PC-3 (cell line): ENCODE measurements at regions not wholly inside any gene's neighbourhood (a gene's known extent, or its start where the extent isn't known, plus 50 kb on each side); places are given as distances from the start of the nearest gene placed in this dataset.

ENCODE experiments used
- EZH2 ChIP-seq: fragments of 300-600 bp; sonication (generic); IDR thresholded peaks from one replicate; pipeline ENCODE4 v1.6.1; 2017; ENCODE audit warnings: antibody characterized with exemption, mild to moderate bottlenecking, low read length; ENCODE audit not compliant: unreplicated experiment
- EZH2phosphoT487 ChIP-seq: fragments of 300-600 bp; sonication (generic); IDR thresholded peaks from 2 replicates; pipeline ENCODE4 v1.6.1; 2018; ENCODE audit warnings: mild to moderate bottlenecking, antibody characterized with exemption, low read length, borderline replicate concordance
- TF ChIP-seq, protein P1 (sequence below): fragments of 300-600 bp; sonication (generic); conservative IDR thresholded peaks from 2 replicates; pipeline ENCODE4 v1.5.1; 2017; ENCODE audit warnings: antibody characterized with exemption, low read depth, mild to moderate bottlenecking, low read length

DNA sequence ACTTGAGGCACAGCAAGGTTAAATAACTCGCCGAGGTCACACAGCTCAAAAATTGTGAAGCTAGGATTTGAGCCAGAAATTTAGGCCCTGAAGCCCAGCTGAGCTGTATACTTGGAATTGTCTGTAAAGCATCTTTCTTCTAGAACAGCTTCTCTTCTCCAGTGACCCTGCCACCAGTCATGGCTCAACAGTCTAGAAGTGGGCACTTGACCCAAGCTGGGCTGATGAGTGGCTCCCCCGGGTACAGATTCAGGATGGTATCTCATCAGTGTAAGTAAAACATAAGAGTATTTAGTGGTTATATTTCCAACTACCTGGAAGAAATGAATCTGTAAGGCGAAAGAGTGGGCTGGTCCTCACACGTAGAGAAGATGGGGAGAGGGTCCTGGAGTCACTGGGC is 243.9 kb upstream of the GPR26 start:
- no peak for TF ChIP-seq EZH2
- no peak for TF ChIP-seq EZH2phosphoT487
- TF ChIP-seq, protein P1, sequence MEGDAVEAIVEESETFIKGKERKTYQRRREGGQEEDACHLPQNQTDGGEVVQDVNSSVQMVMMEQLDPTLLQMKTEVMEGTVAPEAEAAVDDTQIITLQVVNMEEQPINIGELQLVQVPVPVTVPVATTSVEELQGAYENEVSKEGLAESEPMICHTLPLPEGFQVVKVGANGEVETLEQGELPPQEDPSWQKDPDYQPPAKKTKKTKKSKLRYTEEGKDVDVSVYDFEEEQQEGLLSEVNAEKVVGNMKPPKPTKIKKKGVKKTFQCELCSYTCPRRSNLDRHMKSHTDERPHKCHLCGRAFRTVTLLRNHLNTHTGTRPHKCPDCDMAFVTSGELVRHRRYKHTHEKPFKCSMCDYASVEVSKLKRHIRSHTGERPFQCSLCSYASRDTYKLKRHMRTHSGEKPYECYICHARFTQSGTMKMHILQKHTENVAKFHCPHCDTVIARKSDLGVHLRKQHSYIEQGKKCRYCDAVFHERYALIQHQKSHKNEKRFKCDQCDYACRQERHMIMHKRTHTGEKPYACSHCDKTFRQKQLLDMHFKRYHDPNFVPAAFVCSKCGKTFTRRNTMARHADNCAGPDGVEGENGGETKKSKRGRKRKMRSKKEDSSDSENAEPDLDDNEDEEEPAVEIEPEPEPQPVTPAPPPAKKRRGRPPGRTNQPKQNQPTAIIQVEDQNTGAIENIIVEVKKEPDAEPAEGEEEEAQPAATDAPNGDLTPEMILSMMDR: no peak
